Esophagus muscularis mucosa (tissue), 3 donors: ENCODE measurements at regions not wholly inside any gene's neighbourhood (a gene's known extent, or its start where the extent isn't known, plus 50 kb on each side); places are given as distances from the start of the nearest gene placed in this dataset.

Experiments
- POLR2A ChIP-seq: fragments of 450-650 bp; IDR thresholded peaks from one replicate; pipeline ENCODE4 v1.6.1; 2017; ENCODE audit warnings: antibody characterized with exemption, moderate library complexity, mild to moderate bottlenecking, low read depth
- TF ChIP-seq, protein P1 (sequence below), 3 experiments: fragments of 200-600 bp in 2 of 3; fragments of 450-650 bp in 1 of 3; sonication (generic) in 2 of 3; IDR thresholded peaks; one replicate each; pipeline ENCODE4 v1.5.1; 2017 to 2019; ENCODE audit warnings: antibody characterized with exemption in 3 of 3, mild to moderate bottlenecking in 2 of 3, moderate library complexity in 1 of 3

DNA sequence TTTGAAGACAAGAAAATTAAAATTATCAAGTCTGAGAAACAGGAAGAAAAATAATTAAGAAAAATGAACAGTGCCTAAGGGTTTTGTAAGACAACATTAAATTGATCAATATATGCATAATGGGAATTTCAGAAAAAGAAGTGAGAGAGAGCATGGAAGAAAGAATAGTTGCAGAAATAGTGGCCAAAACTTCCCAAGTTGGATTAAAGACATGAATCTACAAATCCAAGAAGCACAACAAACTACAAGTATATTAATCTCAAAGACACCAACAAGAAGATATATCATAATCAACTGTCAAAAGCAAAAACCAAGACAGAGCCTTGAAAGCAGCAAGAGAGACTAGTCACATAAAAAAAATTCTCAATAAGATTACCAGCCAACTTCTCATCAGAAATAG lies 488.0 kb downstream of the RASEF start:
- no peak for TF ChIP-seq POLR2A
- TF ChIP-seq, protein P1, sequence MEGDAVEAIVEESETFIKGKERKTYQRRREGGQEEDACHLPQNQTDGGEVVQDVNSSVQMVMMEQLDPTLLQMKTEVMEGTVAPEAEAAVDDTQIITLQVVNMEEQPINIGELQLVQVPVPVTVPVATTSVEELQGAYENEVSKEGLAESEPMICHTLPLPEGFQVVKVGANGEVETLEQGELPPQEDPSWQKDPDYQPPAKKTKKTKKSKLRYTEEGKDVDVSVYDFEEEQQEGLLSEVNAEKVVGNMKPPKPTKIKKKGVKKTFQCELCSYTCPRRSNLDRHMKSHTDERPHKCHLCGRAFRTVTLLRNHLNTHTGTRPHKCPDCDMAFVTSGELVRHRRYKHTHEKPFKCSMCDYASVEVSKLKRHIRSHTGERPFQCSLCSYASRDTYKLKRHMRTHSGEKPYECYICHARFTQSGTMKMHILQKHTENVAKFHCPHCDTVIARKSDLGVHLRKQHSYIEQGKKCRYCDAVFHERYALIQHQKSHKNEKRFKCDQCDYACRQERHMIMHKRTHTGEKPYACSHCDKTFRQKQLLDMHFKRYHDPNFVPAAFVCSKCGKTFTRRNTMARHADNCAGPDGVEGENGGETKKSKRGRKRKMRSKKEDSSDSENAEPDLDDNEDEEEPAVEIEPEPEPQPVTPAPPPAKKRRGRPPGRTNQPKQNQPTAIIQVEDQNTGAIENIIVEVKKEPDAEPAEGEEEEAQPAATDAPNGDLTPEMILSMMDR (IDR thresholded peaks at IDR 0.05), result no peak
